ENCODE measurements at regions not wholly inside any gene's neighbourhood (a gene's known extent, or its start where the extent isn't known, plus 50 kb on each side); places are given as distances from the start of the nearest gene placed in this dataset.

- TF ChIP-seq POLR2A (IDR thresholded peaks at IDR 0.05; ENCODE audit: low read length) (no peak), GATA1 (IDR thresholded peaks at IDR 0.05; ENCODE audit: low read depth, low read length) (no peak)
Measured at GRCh38 chr12:38523920-38524319, 207.3 kb downstream of the ALG10B start.

All from erythroblast (primary cell).